B cell (primary cell): ENCODE measurements at regions not wholly inside any gene's neighbourhood (a gene's known extent, or its start where the extent isn't known, plus 50 kb on each side); places are given as distances from the start of the nearest gene placed in this dataset.

Experiments
- ATAC-seq: fragments of 200-7000 bp; cut with Tn5 transposase; one replicate; pipeline ENCODE4 v1.10.0; 2021; ENCODE audit warnings: low read depth, mild to moderate bottlenecking, moderate number of reproducible peaks, moderate library complexity
- CTCF ChIA-PET: fragments of 350-600 bp; sonication (Branson Sonifier 250); formaldehyde crosslinking; loops from one replicate; lab custom pipeline; 2021; ENCODE audit warnings: antibody characterized with exemption, inconsistent platforms; lab: Charles Lee
- POLR2A ChIA-PET: fragments of 350-600 bp; sonication (Branson Sonifier 250); formaldehyde crosslinking; loops from one replicate; lab custom pipeline; 2021; ENCODE audit warnings: antibody characterized with exemption; lab: Charles Lee
- DNase-seq: peaks from one replicate; pipeline ENCODE4 v3.0.0; 2013
- H2AFZ ChIP-seq: 2 replicates; pipeline ENCODE4 v1.6.1; 2012; ENCODE audit warnings: mild to moderate bottlenecking, low read depth, low read length; ENCODE audit not compliant: insufficient read depth, poor library complexity, severe bottlenecking
- H3K27ac ChIP-seq, 2 donors: 1 replicate in 1 of 2; 2 replicates in 1 of 2; pipeline ENCODE4 v1.5.1; 2012 to 2013; ENCODE audit warnings: low read length in 2 of 2, mild to moderate bottlenecking in 2 of 2, moderate library complexity in 1 of 2
- H3K27me3 ChIP-seq, 4 experiments: fragments of 200-600 bp in 1 of 4; sonication (generic) in 1 of 4; replicated peaks in 1 of 4; 1 replicate in 2 of 4; 2 replicates in 2 of 4; pipeline versions ENCODE4 v1.6.1 to v1.7.0; 2013 to 2016; ENCODE audit warnings: low read length in 3 of 4, mild to moderate bottlenecking in 2 of 4, mixed read lengths in 1 of 4, moderate library complexity in 1 of 4; ENCODE audit not compliant: insufficient read depth in 4 of 4, control insufficient read depth in 3 of 4; ENCODE audit errors: control extremely low read depth in 1 of 4
- H3K36me3 ChIP-seq, 2 experiments: replicated peaks in 1 of 2; 1 replicate in 1 of 2; 2 replicates in 1 of 2; pipeline versions ENCODE4 v1.6.1 to v1.7.1; 2013; ENCODE audit warnings: low read length in 1 of 2; ENCODE audit not compliant: insufficient read depth in 2 of 2, control insufficient read depth in 1 of 2; ENCODE audit errors: control extremely low read depth in 1 of 2, extremely low read depth in 1 of 2
- H3K4me1 ChIP-seq, 2 donors: fragments of 200-600 bp in 1 of 2; sonication (generic) in 1 of 2; 1 replicate in 1 of 2; 2 replicates in 1 of 2; pipeline versions ENCODE4 v1.5.1 to v1.6.1; 2013 to 2017; ENCODE audit warnings: low read length in 2 of 2; ENCODE audit not compliant: control insufficient read depth in 2 of 2, insufficient read depth in 2 of 2
- H3K4me2 ChIP-seq: replicated peaks from 2 replicates; pipeline ENCODE3; 2012; ENCODE audit warnings: mild to moderate bottlenecking, low read depth, low read length; ENCODE audit not compliant: poor library complexity, severe bottlenecking
- H3K4me3 ChIP-seq, 5 experiments: fragments of 200-600 bp in 1 of 5; sonication (generic) in 1 of 5; 1 replicate in 3 of 5; 2 replicates in 2 of 5; pipeline versions ENCODE4 v1.5.1 to v1.7.0; 2011 to 2016; ENCODE audit warnings: low read length in 4 of 5, mild to moderate bottlenecking in 4 of 5, low read depth in 2 of 5, control low read depth in 1 of 5, moderate library complexity in 1 of 5; ENCODE audit not compliant: insufficient read depth in 1 of 5; ENCODE audit errors: control extremely low read depth in 1 of 5, extremely low read depth in 1 of 5
- H3K79me2 ChIP-seq: fragments of 200-600 bp; sonication (generic); one replicate; pipeline ENCODE4 v1.6.0; 2016; ENCODE audit warnings: low read length; ENCODE audit not compliant: control insufficient read depth, insufficient read depth
- H3K9ac ChIP-seq: fragments of 200-600 bp; sonication (generic); 2 replicates; pipeline ENCODE4 v1.6.1; 2017; ENCODE audit warnings: mild to moderate bottlenecking, low read length, moderate library complexity
- H3K9me3 ChIP-seq, 3 donors: one replicate each; pipeline versions ENCODE4 v1.6.1 to v1.7.1; 2013; ENCODE audit warnings: low read length in 2 of 3; ENCODE audit not compliant: control insufficient read depth in 2 of 3, insufficient read depth in 1 of 3; ENCODE audit errors: control extremely low read depth in 1 of 3
- H4K20me1 ChIP-seq: 2 replicates; pipeline ENCODE4 v1.6.0; 2012; ENCODE audit warnings: mild to moderate bottlenecking, low read length; ENCODE audit not compliant: insufficient read depth, control insufficient read depth, poor library complexity, severe bottlenecking
- H3K27ac Mint-ChIP-seq: one replicate; pipeline ENCODE4 v1.8.0; 2021; ENCODE audit warnings: mixed read lengths
- H3K27me3 Mint-ChIP-seq: one replicate; pipeline ENCODE4 v1.8.0; 2021; ENCODE audit warnings: mixed read lengths
- H3K4me1 Mint-ChIP-seq: one replicate; pipeline ENCODE4 v1.8.0; 2021; ENCODE audit warnings: mixed read lengths
- H3K4me3 Mint-ChIP-seq: one replicate; pipeline ENCODE4 v1.8.0; 2021; ENCODE audit warnings: mixed read lengths
- H3K9me3 Mint-ChIP-seq: one replicate; pipeline ENCODE4 v1.8.0; 2022; ENCODE audit warnings: mixed read lengths; ENCODE audit not compliant: insufficient read depth
- EZH2 ChIP-seq: IDR thresholded peaks from 2 replicates; pipeline ENCODE4 v1.6.1; 2012; ENCODE audit warnings: borderline replicate concordance, low read depth, mild to moderate bottlenecking, moderate library complexity, low read length; ENCODE audit not compliant: insufficient read depth, poor library complexity, severe bottlenecking
- WGBS: methylation state at CpG from one replicate; pipeline ENCODE4 v1.1.5; 2013; ENCODE audit warnings: missing lambda C conversion rate; ENCODE audit not compliant: insufficient coverage; 5-methylcytosine and 5-hydroxymethylcytosine counted together
- intact Hi-C: fragments of 100-400 bp; cut with micrococcal nuclease; formaldehyde crosslinking; loops from one replicate; pipeline ENCODE4 v1.10.0; 2022
- TF ChIP-seq, protein P1 (sequence below): fragments of 200-600 bp; IDR thresholded peaks from one replicate; pipeline ENCODE4 v1.8.0; 2022; ENCODE audit warnings: antibody characterized with exemption, mild to moderate bottlenecking

- Histone ChIP-seq H3K27me3 (no peaks in the 10 kb centered on the region), H3K4me3 (no peak overlapping the region), H3K4me1 (no peaks in the 10 kb centered on the region), H3K4me2 (no peak overlapping the region), H3K36me3 (no peaks in the 10 kb centered on the region), H2AFZ (no peak overlapping the region), H4K20me1 (no peaks in the 10 kb centered on the region), H3K9me3 (peaks cover 2 to 5% (median 2%) of the 10 kb centered on the region in 3 donors), H3K79me2 (no peaks in the 10 kb centered on the region), H3K27ac (no peak overlapping the region), H3K9ac (no peak overlapping the region)
- Mint-ChIP-seq H3K4me1 (no peaks in the 10 kb centered on the region), H3K4me3 (no peak overlapping the region), H3K27me3 (peaks cover 29% of the 10 kb centered on the region), H3K9me3 (peaks cover 8% of the 10 kb centered on the region), H3K27ac (no peak overlapping the region)
- WGBS: 80% methylated on average over 2 of the region's 3 CpGs
- TF ChIP-seq, protein P1, sequence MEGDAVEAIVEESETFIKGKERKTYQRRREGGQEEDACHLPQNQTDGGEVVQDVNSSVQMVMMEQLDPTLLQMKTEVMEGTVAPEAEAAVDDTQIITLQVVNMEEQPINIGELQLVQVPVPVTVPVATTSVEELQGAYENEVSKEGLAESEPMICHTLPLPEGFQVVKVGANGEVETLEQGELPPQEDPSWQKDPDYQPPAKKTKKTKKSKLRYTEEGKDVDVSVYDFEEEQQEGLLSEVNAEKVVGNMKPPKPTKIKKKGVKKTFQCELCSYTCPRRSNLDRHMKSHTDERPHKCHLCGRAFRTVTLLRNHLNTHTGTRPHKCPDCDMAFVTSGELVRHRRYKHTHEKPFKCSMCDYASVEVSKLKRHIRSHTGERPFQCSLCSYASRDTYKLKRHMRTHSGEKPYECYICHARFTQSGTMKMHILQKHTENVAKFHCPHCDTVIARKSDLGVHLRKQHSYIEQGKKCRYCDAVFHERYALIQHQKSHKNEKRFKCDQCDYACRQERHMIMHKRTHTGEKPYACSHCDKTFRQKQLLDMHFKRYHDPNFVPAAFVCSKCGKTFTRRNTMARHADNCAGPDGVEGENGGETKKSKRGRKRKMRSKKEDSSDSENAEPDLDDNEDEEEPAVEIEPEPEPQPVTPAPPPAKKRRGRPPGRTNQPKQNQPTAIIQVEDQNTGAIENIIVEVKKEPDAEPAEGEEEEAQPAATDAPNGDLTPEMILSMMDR: no peak
- TF ChIP-seq EZH2: no peak
- DNase-seq: no peak
- POLR2A ChIA-PET: no interaction called here
- intact Hi-C loops: no loop called here
- no peak for ATAC-seq
- CTCF ChIA-PET: no interaction called here
These were observed 145.6 kb downstream of the CSNK2A3 start for GRCh38 chr11:11207428-11207827.

GRCh38 chr11:11206484-11206883 is 146.6 kb downstream of the CSNK2A3 start:
- WGBS: 93% methylated on average over 3 of the region's 7 CpGs
- intact Hi-C loops: no loop called here
- H3K36me3 ChIP-seq: no peaks in the 10 kb centered on the region
- TF ChIP-seq EZH2: no peak
- TF ChIP-seq, protein P1: no peak
- no peaks in the 10 kb centered on the region for H3K4me1 ChIP-seq
- H4K20me1 ChIP-seq: no peaks in the 10 kb centered on the region
- H3K9me3 ChIP-seq: peaks cover 2 to 5% (median 4%) of the 10 kb centered on the region in 3 donors
- no peak overlapping the region for H3K4me3 ChIP-seq
- H3K27me3 ChIP-seq: no peaks in the 10 kb centered on the region
- ATAC-seq (no peak), DNase-seq (no peak)
- no peaks in the 10 kb centered on the region for H3K79me2 ChIP-seq
- no peak overlapping the region for H3K27ac Mint-ChIP-seq
- no peak overlapping the region for H3K4me2 ChIP-seq
- peaks cover 32% of the 10 kb centered on the region for H3K27me3 Mint-ChIP-seq
- H3K4me1 Mint-ChIP-seq: no peaks in the 10 kb centered on the region
- ChIA-PET CTCF (no interaction called here), POLR2A (no interaction called here)
- no peak overlapping the region for H3K9ac ChIP-seq
- H3K27ac ChIP-seq: no peak overlapping the region
- H3K4me3 Mint-ChIP-seq: no peak overlapping the region
- no peak overlapping the region for H2AFZ ChIP-seq
- peaks cover 9% of the 10 kb centered on the region for H3K9me3 Mint-ChIP-seq
